Keratinocyte (primary cell): ENCODE measurements at regions not wholly inside any gene's neighbourhood (a gene's known extent, or its start where the extent isn't known, plus 50 kb on each side); places are given as distances from the start of the nearest gene placed in this dataset.

ENCODE experiments used
- EZH2 ChIP-seq: IDR thresholded peaks from one replicate; pipeline ENCODE4 v1.6.1; 2012; ENCODE audit warnings: inconsistent platforms, mild to moderate bottlenecking, low read length, moderate library complexity
- TF ChIP-seq, protein P1 (sequence below), 3 experiments: IDR thresholded peaks in 1 of 3; conservative IDR thresholded peaks in 1 of 3; optimal IDR thresholded peaks in 1 of 3; 2 replicates in 2 of 3; 3 replicates in 1 of 3; pipeline versions ENCODE3 to v1.5.1; 2011; ENCODE audit warnings: low read length in 3 of 3, mild to moderate bottlenecking in 3 of 3, moderate library complexity in 2 of 3, control low read depth in 1 of 3, inconsistent platforms in 1 of 3; ENCODE audit not compliant: insufficient read depth in 2 of 3; ENCODE audit errors: extremely low read depth in 1 of 3

GRCh38 chr2:226483143-226483542, 316.5 kb downstream of the IRS1 start:
- TF ChIP-seq, protein P1, sequence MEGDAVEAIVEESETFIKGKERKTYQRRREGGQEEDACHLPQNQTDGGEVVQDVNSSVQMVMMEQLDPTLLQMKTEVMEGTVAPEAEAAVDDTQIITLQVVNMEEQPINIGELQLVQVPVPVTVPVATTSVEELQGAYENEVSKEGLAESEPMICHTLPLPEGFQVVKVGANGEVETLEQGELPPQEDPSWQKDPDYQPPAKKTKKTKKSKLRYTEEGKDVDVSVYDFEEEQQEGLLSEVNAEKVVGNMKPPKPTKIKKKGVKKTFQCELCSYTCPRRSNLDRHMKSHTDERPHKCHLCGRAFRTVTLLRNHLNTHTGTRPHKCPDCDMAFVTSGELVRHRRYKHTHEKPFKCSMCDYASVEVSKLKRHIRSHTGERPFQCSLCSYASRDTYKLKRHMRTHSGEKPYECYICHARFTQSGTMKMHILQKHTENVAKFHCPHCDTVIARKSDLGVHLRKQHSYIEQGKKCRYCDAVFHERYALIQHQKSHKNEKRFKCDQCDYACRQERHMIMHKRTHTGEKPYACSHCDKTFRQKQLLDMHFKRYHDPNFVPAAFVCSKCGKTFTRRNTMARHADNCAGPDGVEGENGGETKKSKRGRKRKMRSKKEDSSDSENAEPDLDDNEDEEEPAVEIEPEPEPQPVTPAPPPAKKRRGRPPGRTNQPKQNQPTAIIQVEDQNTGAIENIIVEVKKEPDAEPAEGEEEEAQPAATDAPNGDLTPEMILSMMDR (optimal IDR thresholded peaks at IDR 0.05 in 1 of 3, IDR thresholded peaks at IDR 0.05 in 1 of 3, conservative IDR thresholded peaks at IDR 0.05 in 1 of 3; ENCODE audit: extremely low read depth in 1 of 3, insufficient read depth in 2 of 3, low read length in 3 of 3) = no peak
- TF ChIP-seq EZH2 = no peak
